BJ (cell line): ENCODE measurements at regions not wholly inside any gene's neighbourhood (a gene's known extent, or its start where the extent isn't known, plus 50 kb on each side); places are given as distances from the start of the nearest gene placed in this dataset.

Experiments
- CTCF ChIA-PET: fragments of 350-600 bp; formaldehyde crosslinking; extraction: SDS; loops from one replicate; lab custom pipeline; 2021; ENCODE audit warnings: antibody characterized with exemption, inconsistent platforms; lab: Yijun Ruan, JAX
- POLR2A ChIA-PET: fragments of 300-600 bp; sonication (Branson Sonifier 250); formaldehyde crosslinking; extraction: SDS; loops from one replicate; lab custom pipeline; 2021; ENCODE audit warnings: antibody characterized with exemption; lab: Charles Lee
- DNase-seq: peaks from one replicate; pipeline ENCODE4 v3.0.0-alpha.2; 2011; ENCODE audit warnings: low read depth
- H3K27me3 ChIP-seq: 2 replicates; pipeline ENCODE4 v1.6.0; 2011; ENCODE audit warnings: low read length; ENCODE audit not compliant: control insufficient read depth, insufficient read depth
- H3K36me3 ChIP-seq: 2 replicates; pipeline ENCODE4 v1.5.1; 2011; ENCODE audit warnings: low read length; ENCODE audit not compliant: control insufficient read depth, insufficient read depth
- H3K4me3 ChIP-seq: 2 replicates; pipeline ENCODE4 v1.5.1; 2011; ENCODE audit warnings: low read depth, mild to moderate bottlenecking, control low read depth, low read length
- TF ChIP-seq, protein P1 (sequence below): IDR thresholded peaks from 2 replicates; pipeline ENCODE4 v1.5.1; 2011; ENCODE audit warnings: low read depth, mild to moderate bottlenecking, control low read depth, inconsistent platforms, low read length, moderate library complexity; ENCODE audit not compliant: insufficient read depth

DNA sequence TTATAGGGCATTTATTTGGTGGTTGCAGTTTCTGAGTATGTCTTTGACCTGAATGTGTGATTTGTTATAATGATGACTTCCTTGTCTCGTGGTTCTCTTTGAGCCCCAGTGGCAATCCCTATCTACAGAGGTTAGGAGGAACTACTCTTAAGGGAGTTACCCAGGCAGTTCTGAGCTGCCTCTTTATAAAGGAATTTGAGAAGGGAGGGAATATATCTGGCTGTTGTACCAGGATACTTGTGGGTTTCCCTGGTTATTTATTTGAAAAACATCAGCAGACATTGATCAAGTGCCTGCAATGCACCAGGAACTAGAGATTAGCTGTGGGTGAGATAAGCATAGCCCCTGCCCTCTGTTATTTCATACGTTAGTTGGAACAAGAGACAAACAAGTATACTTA is 243.5 kb upstream of the ARHGAP20 start:
- no peak overlapping the region for H3K4me3 ChIP-seq
- TF ChIP-seq, protein P1, sequence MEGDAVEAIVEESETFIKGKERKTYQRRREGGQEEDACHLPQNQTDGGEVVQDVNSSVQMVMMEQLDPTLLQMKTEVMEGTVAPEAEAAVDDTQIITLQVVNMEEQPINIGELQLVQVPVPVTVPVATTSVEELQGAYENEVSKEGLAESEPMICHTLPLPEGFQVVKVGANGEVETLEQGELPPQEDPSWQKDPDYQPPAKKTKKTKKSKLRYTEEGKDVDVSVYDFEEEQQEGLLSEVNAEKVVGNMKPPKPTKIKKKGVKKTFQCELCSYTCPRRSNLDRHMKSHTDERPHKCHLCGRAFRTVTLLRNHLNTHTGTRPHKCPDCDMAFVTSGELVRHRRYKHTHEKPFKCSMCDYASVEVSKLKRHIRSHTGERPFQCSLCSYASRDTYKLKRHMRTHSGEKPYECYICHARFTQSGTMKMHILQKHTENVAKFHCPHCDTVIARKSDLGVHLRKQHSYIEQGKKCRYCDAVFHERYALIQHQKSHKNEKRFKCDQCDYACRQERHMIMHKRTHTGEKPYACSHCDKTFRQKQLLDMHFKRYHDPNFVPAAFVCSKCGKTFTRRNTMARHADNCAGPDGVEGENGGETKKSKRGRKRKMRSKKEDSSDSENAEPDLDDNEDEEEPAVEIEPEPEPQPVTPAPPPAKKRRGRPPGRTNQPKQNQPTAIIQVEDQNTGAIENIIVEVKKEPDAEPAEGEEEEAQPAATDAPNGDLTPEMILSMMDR = no peak
- H3K36me3 ChIP-seq = no peaks in the 10 kb centered on the region
- DNase-seq = no peak
- peaks cover 1% of the 10 kb centered on the region; the same call in 1 of the 2 replicates for H3K27me3 ChIP-seq
- ChIA-PET CTCF (no interaction called here), POLR2A (no interaction called here)

DNA sequence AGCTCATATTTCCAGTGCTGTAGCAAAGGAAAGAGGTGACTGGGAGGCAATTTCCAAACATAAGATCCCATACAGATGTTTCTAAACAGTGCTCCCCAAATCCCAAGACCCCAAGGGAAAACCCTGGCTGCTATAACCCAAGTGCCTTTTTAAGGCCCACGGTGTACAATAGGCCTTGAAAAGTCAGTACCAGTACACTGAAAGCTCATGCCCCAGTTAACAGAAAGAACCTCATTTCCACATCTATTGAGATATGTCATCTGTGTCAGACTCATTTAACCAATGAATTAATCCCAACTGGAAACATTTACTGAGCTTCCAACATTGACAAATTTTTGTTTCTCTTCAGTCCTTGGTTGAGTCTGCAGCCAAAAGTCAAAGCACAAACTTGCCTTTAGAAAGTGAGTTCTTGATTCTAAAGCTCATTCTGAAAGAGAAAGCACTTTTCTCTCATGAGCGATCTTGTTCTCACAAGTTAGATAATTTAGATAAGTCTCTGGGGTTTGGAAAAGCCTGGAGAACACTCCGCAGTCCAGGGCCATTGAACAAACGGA is 239.8 kb upstream of the ARHGAP20 start:
- no peak overlapping the region for H3K4me3 ChIP-seq
- no peaks in the 10 kb centered on the region for H3K36me3 ChIP-seq
- CTCF ChIA-PET = interaction anchor here (0.9 to 2.1 kb wide), 3 partner anchors 10 to 180 kb away, joined by 3 to 5 read pairs (median 4); no protein-coding TSS in a partner anchor
- no peak for DNase-seq
- POLR2A ChIA-PET = no interaction called here
- 0 out of 2 replicates have a peak, but pooled peaks cover 1% of the 10 kb centered on the region for H3K27me3 ChIP-seq
- TF ChIP-seq, protein P1 = no peak

DNA sequence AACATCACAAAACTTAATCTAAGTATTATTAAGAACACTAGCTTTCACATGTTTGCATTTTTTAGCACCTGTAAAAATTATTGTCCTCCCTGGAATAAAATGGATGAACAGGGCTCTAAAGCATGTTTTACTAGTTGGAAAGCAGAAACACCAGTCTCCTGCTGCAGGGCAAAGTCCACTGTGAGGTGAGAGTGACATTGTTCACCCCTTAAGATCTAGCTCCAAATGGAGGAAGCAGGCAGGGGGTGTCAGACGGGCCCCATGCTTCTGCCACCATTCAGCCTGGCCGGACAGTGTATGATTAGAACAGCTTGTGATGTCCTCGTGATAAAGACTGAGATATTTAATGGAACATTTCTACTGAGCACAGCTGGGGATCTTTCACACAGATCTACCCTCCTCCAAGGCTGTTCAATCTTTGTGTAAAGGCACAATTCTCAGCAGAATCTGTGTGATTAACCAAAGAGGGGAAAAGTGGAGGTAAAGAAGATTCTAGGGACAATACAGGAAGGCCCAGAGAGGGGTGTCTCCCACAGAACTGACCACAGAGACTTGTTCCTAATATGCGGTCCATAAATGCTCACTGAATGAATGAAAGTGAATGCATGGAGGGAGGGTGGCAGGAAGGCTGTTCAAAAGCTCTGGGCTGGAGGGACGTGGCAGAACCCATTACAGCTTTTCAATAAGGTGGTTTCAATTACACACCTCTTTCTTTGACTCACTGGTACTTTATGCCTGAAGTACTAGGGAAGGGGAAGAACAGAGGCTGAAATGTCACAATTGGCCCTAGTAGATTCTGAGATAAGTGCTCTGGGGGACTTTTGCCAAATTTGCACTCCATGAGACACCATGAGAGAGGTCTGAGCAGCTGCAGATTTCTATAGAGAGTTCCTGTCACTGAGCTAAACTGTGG is 239.1 kb upstream of the ARHGAP20 start:
- no peak for DNase-seq

DNA sequence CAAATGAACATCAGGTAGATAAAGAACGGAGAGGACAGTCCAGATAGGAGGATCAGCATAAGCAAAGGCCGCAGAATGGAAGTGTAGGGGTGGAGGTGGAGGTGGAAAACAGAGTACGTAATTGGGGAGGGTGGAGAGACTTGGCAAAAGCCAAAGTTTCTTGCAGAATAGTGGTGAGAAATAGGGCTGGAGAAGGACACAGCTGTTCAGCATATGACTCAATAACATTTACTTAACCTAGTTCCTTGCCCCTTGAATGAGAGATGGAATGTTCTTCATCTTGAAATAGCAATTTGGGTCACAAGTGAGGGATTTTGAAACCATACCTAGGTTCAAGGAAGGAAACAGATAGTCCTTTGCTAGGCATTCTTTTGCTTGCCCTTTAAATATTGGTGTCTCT is 235.9 kb upstream of the ARHGAP20 start:
- no peak overlapping the region for H3K4me3 ChIP-seq
- ChIA-PET POLR2A (no interaction called here), CTCF (no interaction called here)
- H3K36me3 ChIP-seq = no peaks in the 10 kb centered on the region
- DNase-seq = no peak
- TF ChIP-seq, protein P1 = no peak
- H3K27me3 ChIP-seq = 0 out of 2 replicates have a peak, but pooled peaks cover 1% of the 10 kb centered on the region

More for the DNA sequence above, 239.1 kb upstream of the ARHGAP20 start:
- H3K4me3 ChIP-seq = no peak overlapping the region
- ChIA-PET POLR2A (no interaction called here), CTCF (interaction anchor here (1.4 to 2.1 kb wide), 3 partner anchors 9 to 20 kb away, joined by 3 to 5 read pairs (median 4); no protein-coding TSS in a partner anchor)
- H3K27me3 ChIP-seq = 0 out of 2 replicates have a peak, but pooled peaks cover 1% of the 10 kb centered on the region
- TF ChIP-seq, protein P1 = no peak
- no peaks in the 10 kb centered on the region for H3K36me3 ChIP-seq

DNA sequence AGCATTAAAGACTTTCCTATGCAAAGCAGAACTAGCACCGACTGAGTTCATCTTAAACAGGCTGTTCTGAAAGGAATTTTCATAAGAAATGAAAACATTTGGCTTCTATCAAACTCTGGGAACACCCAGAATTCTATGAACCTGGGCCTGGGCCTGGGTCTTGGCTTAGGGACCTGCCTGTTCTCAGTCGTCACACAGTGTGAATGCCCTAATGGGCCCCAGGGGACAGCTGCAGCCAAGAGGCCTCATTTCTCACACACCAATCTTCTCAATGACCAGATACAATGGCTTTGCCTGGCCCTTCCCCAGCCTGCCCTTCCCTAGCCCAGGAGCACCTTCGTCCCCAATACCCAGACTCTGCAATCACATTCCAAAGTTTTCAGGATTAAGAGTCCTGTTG is 234.9 kb upstream of the ARHGAP20 start:
- CTCF ChIA-PET = no interaction called here
- no peak for DNase-seq
- H3K36me3 ChIP-seq = no peaks in the 10 kb centered on the region
- TF ChIP-seq, protein P1 = no peak
- POLR2A ChIA-PET = no interaction called here
- no peak overlapping the region for H3K4me3 ChIP-seq
- H3K27me3 ChIP-seq = 0 out of 2 replicates have a peak, but pooled peaks cover 1% of the 10 kb centered on the region
